HepG2 (cell line): ENCODE measurements at regions not wholly inside any gene's neighbourhood (a gene's known extent, or its start where the extent isn't known, plus 50 kb on each side); places are given as distances from the start of the nearest gene placed in this dataset.

Experiments used
- ATF7 ChIP-seq, 2 experiments: fragments of 450-650 bp in 1 of 2; sonication (generic) in 1 of 2; formaldehyde crosslinking in 1 of 2; IDR thresholded peaks; 2 replicates each; pipeline versions ENCODE4 v1.4.0 to v1.6.1; 2016 to 2020; ENCODE audit warnings: antibody characterized with exemption in 1 of 2, mild to moderate bottlenecking in 1 of 2, missing genetic modification reagents in 1 of 2
- CREM ChIP-seq, 2 experiments: sonication (generic) in 1 of 2; formaldehyde crosslinking in 1 of 2; IDR thresholded peaks; 2 replicates each; pipeline versions ENCODE4 v1.4.0 to v1.6.1; 2016 to 2020; ENCODE audit warnings: antibody characterized with exemption in 1 of 2, mild to moderate bottlenecking in 1 of 2, missing genetic modification reagents in 1 of 2
- ERF ChIP-seq: IDR thresholded peaks from 2 replicates; pipeline ENCODE4 v1.6.1; 2018; ENCODE audit warnings: missing biosample characterization, missing genetic modification reagents
- FOXC1 ChIP-seq: sonication (generic); formaldehyde crosslinking; IDR thresholded peaks from 2 replicates; pipeline ENCODE4 v1.8.0; 2022; ENCODE audit warnings: mild to moderate bottlenecking, missing genetic modification reagents, borderline replicate concordance
- MIXL1 ChIP-seq: IDR thresholded peaks from 2 replicates; pipeline ENCODE4 v1.6.1; 2016
- MYC ChIP-seq: sonication (generic); formaldehyde crosslinking; IDR thresholded peaks from 2 replicates; pipeline ENCODE4 v1.9.0; 2021; ENCODE audit warnings: missing genetic modification reagents, borderline replicate concordance
- SIX1 ChIP-seq: sonication (generic); formaldehyde crosslinking; IDR thresholded peaks from 2 replicates; pipeline ENCODE4 v1.4.0; 2020; ENCODE audit warnings: missing genetic modification reagents, borderline replicate concordance
- XRCC5 ChIP-seq: fragments of 200-400 bp; formaldehyde crosslinking; optimal IDR thresholded peaks from 2 replicates; pipeline ENCODE3; 2017; ENCODE audit warnings: mild to moderate bottlenecking, low read length
- ZNF709 ChIP-seq: sonication (generic); formaldehyde crosslinking; IDR thresholded peaks from 2 replicates; pipeline ENCODE4 v1.5.0; 2020; ENCODE audit warnings: mild to moderate bottlenecking, missing genetic modification reagents
- ZSCAN12 ChIP-seq: sonication (generic); formaldehyde crosslinking; IDR thresholded peaks from 2 replicates; pipeline ENCODE4 v1.9.0; 2021; ENCODE audit warnings: mild to moderate bottlenecking, missing genetic modification reagents
- TF ChIP-seq, protein P1 (sequence below): sonication (generic); formaldehyde crosslinking; conservative IDR thresholded peaks from 2 replicates; pipeline ENCODE4 v1.4.0; 2020; ENCODE audit warnings: mild to moderate bottlenecking, missing genetic modification reagents, moderate library complexity
- TF ChIP-seq, protein P2 (sequence below): sonication (generic); formaldehyde crosslinking; IDR thresholded peaks from 2 replicates; pipeline ENCODE4 v1.4.0; 2020; ENCODE audit warnings: missing genetic modification reagents
- TF ChIP-seq, protein P3 (sequence below): sonication (generic); formaldehyde crosslinking; IDR thresholded peaks from 2 replicates; pipeline ENCODE4 v1.5.0; 2020; ENCODE audit warnings: mild to moderate bottlenecking, low read depth, missing genetic modification reagents, borderline replicate concordance
- TF ChIP-seq, protein P4 (sequence below): sonication (generic); formaldehyde crosslinking; IDR thresholded peaks from 2 replicates; pipeline ENCODE4 v1.5.0; 2020; ENCODE audit warnings: missing genetic modification reagents, mild to moderate bottlenecking, borderline replicate concordance
- TF ChIP-seq, protein P5 (sequence below): sonication (generic); formaldehyde crosslinking; IDR thresholded peaks from 2 replicates; pipeline ENCODE4 v1.4.0; 2020; ENCODE audit warnings: missing genetic modification reagents, borderline replicate concordance

DNA sequence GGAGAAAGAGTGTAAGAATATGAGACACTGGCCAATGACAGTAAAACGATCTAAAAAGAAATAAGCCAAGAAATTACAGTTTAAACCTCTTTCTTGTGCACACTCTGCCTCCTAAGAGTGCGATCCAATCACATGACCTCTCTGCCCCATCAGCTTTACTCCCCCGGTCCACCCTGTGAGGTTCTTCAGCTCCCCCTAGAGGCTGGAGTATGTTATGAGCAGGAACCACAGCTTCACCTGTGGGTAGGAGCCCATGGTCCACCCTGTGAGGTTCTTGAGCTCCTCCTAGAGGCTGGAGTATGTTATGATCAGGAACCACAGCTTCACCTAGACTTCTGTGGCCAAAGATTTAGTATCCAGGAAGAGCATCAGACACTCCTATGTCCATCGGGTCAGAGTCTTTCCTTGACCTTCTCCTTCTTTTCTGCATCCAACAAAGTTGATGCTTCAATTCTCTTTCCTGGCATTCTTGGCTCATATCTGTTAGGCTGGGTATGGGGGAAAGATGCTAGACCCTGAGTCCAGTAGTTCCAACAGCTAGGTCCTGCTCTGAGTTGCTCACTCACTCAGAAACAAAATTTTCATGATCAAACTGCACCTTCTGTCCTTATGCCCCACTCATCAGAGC lies 164.0 kb downstream of the MINAR1 start (continued):
- TF ChIP-seq, protein P1, sequence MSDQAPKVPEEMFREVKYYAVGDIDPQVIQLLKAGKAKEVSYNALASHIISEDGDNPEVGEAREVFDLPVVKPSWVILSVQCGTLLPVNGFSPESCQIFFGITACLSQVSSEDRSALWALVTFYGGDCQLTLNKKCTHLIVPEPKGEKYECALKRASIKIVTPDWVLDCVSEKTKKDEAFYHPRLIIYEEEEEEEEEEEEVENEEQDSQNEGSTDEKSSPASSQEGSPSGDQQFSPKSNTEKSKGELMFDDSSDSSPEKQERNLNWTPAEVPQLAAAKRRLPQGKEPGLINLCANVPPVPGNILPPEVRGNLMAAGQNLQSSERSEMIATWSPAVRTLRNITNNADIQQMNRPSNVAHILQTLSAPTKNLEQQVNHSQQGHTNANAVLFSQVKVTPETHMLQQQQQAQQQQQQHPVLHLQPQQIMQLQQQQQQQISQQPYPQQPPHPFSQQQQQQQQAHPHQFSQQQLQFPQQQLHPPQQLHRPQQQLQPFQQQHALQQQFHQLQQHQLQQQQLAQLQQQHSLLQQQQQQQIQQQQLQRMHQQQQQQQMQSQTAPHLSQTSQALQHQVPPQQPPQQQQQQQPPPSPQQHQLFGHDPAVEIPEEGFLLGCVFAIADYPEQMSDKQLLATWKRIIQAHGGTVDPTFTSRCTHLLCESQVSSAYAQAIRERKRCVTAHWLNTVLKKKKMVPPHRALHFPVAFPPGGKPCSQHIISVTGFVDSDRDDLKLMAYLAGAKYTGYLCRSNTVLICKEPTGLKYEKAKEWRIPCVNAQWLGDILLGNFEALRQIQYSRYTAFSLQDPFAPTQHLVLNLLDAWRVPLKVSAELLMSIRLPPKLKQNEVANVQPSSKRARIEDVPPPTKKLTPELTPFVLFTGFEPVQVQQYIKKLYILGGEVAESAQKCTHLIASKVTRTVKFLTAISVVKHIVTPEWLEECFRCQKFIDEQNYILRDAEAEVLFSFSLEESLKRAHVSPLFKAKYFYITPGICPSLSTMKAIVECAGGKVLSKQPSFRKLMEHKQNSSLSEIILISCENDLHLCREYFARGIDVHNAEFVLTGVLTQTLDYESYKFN (CRISPR knock-in tag), result no peak
- TF ChIP-seq ERF (CRISPR knock-in tag) (0 out of 2 replicates have a peak, but pooled peaks have one; percentile 40), CREM (IDR thresholded peaks at IDR 0.05) (no peak), CREM (CRISPR knock-in tag; IDR thresholded peaks at IDR 0.05) (no peak), ZSCAN12 (no peak), ZNF709 (CRISPR knock-in tag) (no peak), MYC (CRISPR knock-in tag) (no peak), XRCC5 (peak; percentile 97), FOXC1 (CRISPR knock-in tag) (no peak), SIX1 (CRISPR knock-in tag) (no peak), MIXL1 (CRISPR knock-in tag) (0 out of 2 replicates have a peak, but pooled peaks have one; percentile 38), ATF7 (IDR thresholded peaks at IDR 0.05) (no peak), ATF7 (CRISPR knock-in tag; IDR thresholded peaks at IDR 0.05) (no peak)
- TF ChIP-seq, protein P2, sequence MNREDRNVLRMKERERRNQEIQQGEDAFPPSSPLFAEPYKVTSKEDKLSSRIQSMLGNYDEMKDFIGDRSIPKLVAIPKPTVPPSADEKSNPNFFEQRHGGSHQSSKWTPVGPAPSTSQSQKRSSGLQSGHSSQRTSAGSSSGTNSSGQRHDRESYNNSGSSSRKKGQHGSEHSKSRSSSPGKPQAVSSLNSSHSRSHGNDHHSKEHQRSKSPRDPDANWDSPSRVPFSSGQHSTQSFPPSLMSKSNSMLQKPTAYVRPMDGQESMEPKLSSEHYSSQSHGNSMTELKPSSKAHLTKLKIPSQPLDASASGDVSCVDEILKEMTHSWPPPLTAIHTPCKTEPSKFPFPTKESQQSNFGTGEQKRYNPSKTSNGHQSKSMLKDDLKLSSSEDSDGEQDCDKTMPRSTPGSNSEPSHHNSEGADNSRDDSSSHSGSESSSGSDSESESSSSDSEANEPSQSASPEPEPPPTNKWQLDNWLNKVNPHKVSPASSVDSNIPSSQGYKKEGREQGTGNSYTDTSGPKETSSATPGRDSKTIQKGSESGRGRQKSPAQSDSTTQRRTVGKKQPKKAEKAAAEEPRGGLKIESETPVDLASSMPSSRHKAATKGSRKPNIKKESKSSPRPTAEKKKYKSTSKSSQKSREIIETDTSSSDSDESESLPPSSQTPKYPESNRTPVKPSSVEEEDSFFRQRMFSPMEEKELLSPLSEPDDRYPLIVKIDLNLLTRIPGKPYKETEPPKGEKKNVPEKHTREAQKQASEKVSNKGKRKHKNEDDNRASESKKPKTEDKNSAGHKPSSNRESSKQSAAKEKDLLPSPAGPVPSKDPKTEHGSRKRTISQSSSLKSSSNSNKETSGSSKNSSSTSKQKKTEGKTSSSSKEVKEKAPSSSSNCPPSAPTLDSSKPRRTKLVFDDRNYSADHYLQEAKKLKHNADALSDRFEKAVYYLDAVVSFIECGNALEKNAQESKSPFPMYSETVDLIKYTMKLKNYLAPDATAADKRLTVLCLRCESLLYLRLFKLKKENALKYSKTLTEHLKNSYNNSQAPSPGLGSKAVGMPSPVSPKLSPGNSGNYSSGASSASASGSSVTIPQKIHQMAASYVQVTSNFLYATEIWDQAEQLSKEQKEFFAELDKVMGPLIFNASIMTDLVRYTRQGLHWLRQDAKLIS (CRISPR knock-in tag), result no peak
- TF ChIP-seq, protein P3, sequence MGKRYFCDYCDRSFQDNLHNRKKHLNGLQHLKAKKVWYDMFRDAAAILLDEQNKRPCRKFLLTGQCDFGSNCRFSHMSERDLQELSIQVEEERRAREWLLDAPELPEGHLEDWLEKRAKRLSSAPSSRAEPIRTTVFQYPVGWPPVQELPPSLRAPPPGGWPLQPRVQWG (CRISPR knock-in tag), result no peak
- TF ChIP-seq, protein P4, sequence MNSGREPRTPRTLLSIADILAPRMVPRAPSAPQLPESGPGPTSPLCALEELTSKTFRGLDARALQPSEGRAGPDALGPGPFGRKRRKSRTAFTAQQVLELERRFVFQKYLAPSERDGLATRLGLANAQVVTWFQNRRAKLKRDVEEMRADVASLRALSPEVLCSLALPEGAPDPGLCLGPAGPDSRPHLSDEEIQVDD (CRISPR knock-in tag), result no peak
- TF ChIP-seq, protein P5, sequence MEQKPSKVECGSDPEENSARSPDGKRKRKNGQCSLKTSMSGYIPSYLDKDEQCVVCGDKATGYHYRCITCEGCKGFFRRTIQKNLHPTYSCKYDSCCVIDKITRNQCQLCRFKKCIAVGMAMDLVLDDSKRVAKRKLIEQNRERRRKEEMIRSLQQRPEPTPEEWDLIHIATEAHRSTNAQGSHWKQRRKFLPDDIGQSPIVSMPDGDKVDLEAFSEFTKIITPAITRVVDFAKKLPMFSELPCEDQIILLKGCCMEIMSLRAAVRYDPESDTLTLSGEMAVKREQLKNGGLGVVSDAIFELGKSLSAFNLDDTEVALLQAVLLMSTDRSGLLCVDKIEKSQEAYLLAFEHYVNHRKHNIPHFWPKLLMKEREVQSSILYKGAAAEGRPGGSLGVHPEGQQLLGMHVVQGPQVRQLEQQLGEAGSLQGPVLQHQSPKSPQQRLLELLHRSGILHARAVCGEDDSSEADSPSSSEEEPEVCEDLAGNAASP, result 0 out of 2 replicates have a peak, but pooled peaks have one; percentile 23
